CD4-positive, CD25-positive, alpha-beta regulatory T cell (primary cell): ENCODE measurements at regions not wholly inside any gene's neighbourhood (a gene's known extent, or its start where the extent isn't known, plus 50 kb on each side); places are given as distances from the start of the nearest gene placed in this dataset.
"Not testable (repeated sequence)": the region's sequence is repeated elsewhere in the genome, so short reads cannot be mapped to it uniquely, and the experiment has no call there.

Experiments
- ATAC-seq, 2 donors: fragments of 150-1000 bp; cut with Tn5 transposase; one replicate each; pipeline ENCODE4 v1.10.0; 2021; ENCODE audit warnings: low read depth in 2 of 2, moderate number of reproducible peaks in 2 of 2, moderate library complexity in 1 of 2
- DNase-seq, 3 donors: peaks; one replicate each; pipeline versions ENCODE4 v3.0.0 to v3.0.0-alpha.2; 2012 to 2022; ENCODE audit warnings: mixed read lengths in 1 of 3
- H3K27ac ChIP-seq: one replicate; pipeline ENCODE4 v1.7.0; 2013; ENCODE audit warnings: mild to moderate bottlenecking, low read length; ENCODE audit not compliant: insufficient read depth, poor library complexity, severe bottlenecking
- H3K27me3 ChIP-seq: one replicate; pipeline ENCODE4 v1.7.0; 2013; ENCODE audit warnings: low read length; ENCODE audit not compliant: control insufficient read depth, insufficient read depth
- H3K36me3 ChIP-seq: one replicate; pipeline ENCODE4 v1.7.0; 2013; ENCODE audit warnings: mild to moderate bottlenecking, low read length, moderate library complexity; ENCODE audit not compliant: control insufficient read depth, insufficient read depth
- H3K4me1 ChIP-seq: 2 replicates; pipeline ENCODE4 v1.7.0; 2013; ENCODE audit warnings: mild to moderate bottlenecking, low read length; ENCODE audit not compliant: insufficient read depth, control insufficient read depth, poor library complexity, severe bottlenecking
- H3K4me3 ChIP-seq: one replicate; pipeline ENCODE4 v1.7.0; 2013; ENCODE audit warnings: low read depth, mild to moderate bottlenecking, low read length, moderate library complexity
- H3K9me3 ChIP-seq, 2 experiments: 1 replicate in 1 of 2; 2 replicates in 1 of 2; pipeline ENCODE4 v1.7.0; 2013; ENCODE audit warnings: low read length in 2 of 2, mild to moderate bottlenecking in 1 of 2, moderate library complexity in 1 of 2; ENCODE audit not compliant: control insufficient read depth in 2 of 2
- H3K27ac Mint-ChIP-seq, 3 donors: one replicate each; pipeline ENCODE4 v1.8.0; 2020 to 2022; ENCODE audit warnings: mild to moderate bottlenecking in 3 of 3, mixed read lengths in 3 of 3, moderate library complexity in 2 of 3
- H3K27me3 Mint-ChIP-seq: one replicate; pipeline ENCODE4 v1.8.0; 2022; ENCODE audit warnings: mild to moderate bottlenecking, mixed read lengths
- H3K36me3 Mint-ChIP-seq: one replicate; pipeline ENCODE4 v1.8.0; 2020; ENCODE audit warnings: mixed read lengths
- H3K4me1 Mint-ChIP-seq, 4 donors: one replicate each; pipeline ENCODE4 v1.8.0; 2020 to 2022; ENCODE audit warnings: mixed read lengths in 4 of 4, mild to moderate bottlenecking in 1 of 4
- H3K4me3 Mint-ChIP-seq, 4 donors: one replicate each; pipeline ENCODE4 v1.8.0; 2020 to 2022; ENCODE audit warnings: mild to moderate bottlenecking in 4 of 4, mixed read lengths in 4 of 4, moderate library complexity in 3 of 4
- H3K9me3 Mint-ChIP-seq, 7 donors: one replicate each; pipeline ENCODE4 v1.8.0; 2020 to 2022; ENCODE audit warnings: mixed read lengths in 7 of 7, mild to moderate bottlenecking in 3 of 7, moderate library complexity in 2 of 7

DNA sequence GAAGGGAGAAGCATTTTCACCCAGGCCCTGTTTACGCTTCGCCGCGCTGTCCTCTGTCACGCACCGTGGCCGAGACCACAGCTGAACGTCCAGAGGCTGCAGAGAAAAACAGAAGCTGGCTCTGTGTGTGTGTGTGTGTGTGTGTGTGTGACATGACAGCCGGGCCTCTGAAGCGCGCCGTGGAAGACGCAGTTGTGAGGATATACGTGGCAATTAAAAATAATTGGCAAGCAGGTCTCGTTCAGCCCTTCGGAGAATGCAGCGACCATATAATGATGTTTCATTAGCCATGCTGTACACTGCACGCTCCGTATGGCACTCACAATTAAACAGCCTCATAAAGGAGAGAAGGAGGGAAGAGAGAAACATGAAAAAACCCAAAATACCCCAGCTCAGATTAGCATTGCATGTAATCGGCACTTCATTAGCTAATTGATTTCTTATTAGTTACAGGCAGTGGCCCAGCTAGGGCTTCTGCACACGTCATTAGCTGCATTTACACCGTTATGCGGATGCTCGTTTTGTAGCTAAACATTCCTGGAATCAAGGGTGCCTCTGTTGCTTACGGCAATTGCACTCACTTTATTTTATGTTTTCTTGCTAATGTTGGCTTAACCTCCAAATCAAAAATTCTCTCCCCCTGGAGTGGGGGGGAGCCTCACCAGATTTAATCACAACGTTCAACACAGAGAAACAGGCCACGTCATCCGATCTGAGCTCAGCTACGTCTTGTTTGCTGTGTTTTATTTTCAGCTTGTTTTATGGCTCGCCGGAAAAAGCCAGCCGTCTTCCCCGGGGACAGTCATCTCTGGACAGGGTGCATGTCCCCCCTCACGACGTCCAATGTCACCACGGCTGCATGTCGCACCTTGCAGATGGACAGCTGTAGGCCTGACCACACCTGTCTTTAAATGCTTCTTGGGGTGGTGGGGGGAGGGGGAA is 74.6 kb upstream of the SHOX start:
- ATAC-seq, result no peak
- Histone ChIP-seq H3K4me3 (no peak overlapping the region), H3K4me1 (no peaks in the 10 kb centered on the region), H3K27ac (no peak overlapping the region), H3K36me3 (no peaks in the 10 kb centered on the region), H3K9me3 (peaks cover 0 to 3% of the 10 kb centered on the region in 2 experiments), H3K27me3 (no peaks in the 10 kb centered on the region)
- Mint-ChIP-seq H3K4me3 (no peak overlapping the region), H3K27me3 (no peaks in the 10 kb centered on the region), H3K27ac (no peak overlapping the region), H3K9me3 (peaks cover 0 to 11% (median 5%) of the 10 kb centered on the region in 7 donors), H3K36me3 (no peaks in the 10 kb centered on the region), H3K4me1 (peaks cover 0 to 5% (median 0%) of the 10 kb centered on the region in 4 donors)
- no peak for DNase-seq

DNA sequence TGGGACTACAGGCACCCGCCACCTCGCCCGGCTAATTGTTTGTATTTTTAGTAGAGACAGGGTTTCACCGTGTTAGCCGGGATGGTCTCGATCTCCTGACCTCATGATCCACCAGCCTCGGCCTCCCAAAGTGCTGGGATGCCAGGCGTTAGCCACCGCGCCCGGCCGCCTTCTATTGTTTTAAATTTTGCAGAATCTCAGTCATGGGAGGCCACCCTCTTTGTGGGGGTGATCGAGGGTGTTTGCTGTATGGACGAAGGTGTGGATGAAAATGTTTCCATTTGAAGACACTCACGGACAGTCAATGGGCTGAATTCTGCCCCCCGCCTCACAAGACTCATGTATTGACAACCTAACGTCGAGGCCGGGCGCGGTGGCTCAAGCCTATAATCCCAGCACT is 73.0 kb upstream of the SHOX start:
- Mint-ChIP-seq H3K4me1 (peaks cover 0 to 12% (median 0%) of the 10 kb centered on the region in 4 donors), H3K9me3 (peaks cover 0 to 13% (median 4%) of the 10 kb centered on the region in 7 donors)
- H3K27me3 ChIP-seq, H3K27ac ChIP-seq, H3K9me3 ChIP-seq, H3K36me3 Mint-ChIP-seq, ATAC-seq, H3K4me3 Mint-ChIP-seq, H3K27ac Mint-ChIP-seq, H3K4me1 ChIP-seq, H3K27me3 Mint-ChIP-seq, H3K4me3 ChIP-seq, H3K36me3 ChIP-seq, DNase-seq: not testable (repeated sequence)

DNA sequence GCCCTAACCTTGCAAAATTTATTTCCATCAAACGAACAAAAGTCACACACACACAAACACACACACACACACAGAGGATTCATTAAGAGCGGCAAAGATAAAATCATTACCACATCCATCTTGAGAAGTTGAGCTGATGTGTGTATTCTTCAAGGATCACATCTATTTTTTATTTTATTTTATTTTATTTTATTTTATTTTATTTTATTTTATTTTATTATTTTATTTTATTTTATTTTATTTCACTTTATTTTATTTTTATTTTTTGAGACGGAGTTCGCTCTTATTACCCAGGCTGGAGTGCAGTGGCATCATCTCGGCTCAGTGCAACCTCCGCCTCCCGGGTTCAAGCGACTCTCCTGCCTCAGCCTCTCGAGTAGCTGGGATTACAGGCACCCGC is 71.3 kb upstream of the SHOX start:
- H3K27ac Mint-ChIP-seq, H3K27ac ChIP-seq, H3K4me3 Mint-ChIP-seq, H3K27me3 Mint-ChIP-seq, H3K4me3 ChIP-seq, DNase-seq, H3K36me3 Mint-ChIP-seq, H3K9me3 ChIP-seq, H3K36me3 ChIP-seq, ATAC-seq, H3K27me3 ChIP-seq, H3K4me1 ChIP-seq: not testable (repeated sequence)
- peaks cover 0 to 13% (median 4%) of the 10 kb centered on the region in 7 donors for H3K9me3 Mint-ChIP-seq
- H3K4me1 Mint-ChIP-seq, result peaks cover 0 to 12% (median 0%) of the 10 kb centered on the region in 4 donors

GRCh38 chrX:567891-568290 is 62.7 kb upstream of the SHOX start:
- H3K27me3 Mint-ChIP-seq, result no peaks in the 10 kb centered on the region
- Histone ChIP-seq H3K27ac (no peak overlapping the region), H3K9me3 (no peaks in the 10 kb centered on the region), H3K4me3 (no peak overlapping the region), H3K27me3 (no peaks in the 10 kb centered on the region), H3K36me3 (no peaks in the 10 kb centered on the region), H3K4me1 (no peaks in the 10 kb centered on the region)
- no peaks in the 10 kb centered on the region for H3K36me3 Mint-ChIP-seq
- H3K9me3 Mint-ChIP-seq, result peaks cover 0 to 20% (median 8%) of the 10 kb centered on the region in 7 donors
- no peak for ATAC-seq
- H3K27ac Mint-ChIP-seq, result no peak overlapping the region
- H3K4me3 Mint-ChIP-seq, result peak overlapping the region in 1 of 4 donors; percentile 49
- no peak for DNase-seq
- H3K4me1 Mint-ChIP-seq, result no peaks in the 10 kb centered on the region

- DNase-seq (peak in 1 of 3 donors; percentile 8), ATAC-seq (no peak)
- H3K36me3 ChIP-seq, result no peaks in the 10 kb centered on the region
- Mint-ChIP-seq H3K4me1 (no peaks in the 10 kb centered on the region), H3K36me3 (no peaks in the 10 kb centered on the region), H3K4me3 (no peak overlapping the region), H3K27me3 (no peaks in the 10 kb centered on the region), H3K9me3 (peaks cover 0 to 20% (median 8%) of the 10 kb centered on the region in 7 donors), H3K27ac (no peak overlapping the region)
- H3K27me3 ChIP-seq, result no peaks in the 10 kb centered on the region
- H3K4me3 ChIP-seq, result no peak overlapping the region
- no peak overlapping the region for H3K27ac ChIP-seq
- H3K9me3 ChIP-seq, result no peaks in the 10 kb centered on the region
- H3K4me1 ChIP-seq, result no peaks in the 10 kb centered on the region
These were observed 62.3 kb upstream of the SHOX start for GRCh38 chrX:568311-568710.

GRCh38 chrX:572538-573124 is 58.0 kb upstream of the SHOX start:
- H3K27me3 Mint-ChIP-seq, result no peaks in the 10 kb centered on the region
- H3K9me3 ChIP-seq, result peaks cover 4% of the 10 kb centered on the region in 2 experiments
- H3K27ac ChIP-seq, result no peak overlapping the region
- DNase-seq, result peak in 1 of 3 donors; percentile 25
- no peaks in the 10 kb centered on the region for H3K4me1 ChIP-seq
- H3K4me3 ChIP-seq, result no peak overlapping the region
- H3K36me3 Mint-ChIP-seq, result no peaks in the 10 kb centered on the region
- no peak overlapping the region for H3K27ac Mint-ChIP-seq
- ATAC-seq, result no peak
- no peaks in the 10 kb centered on the region for H3K36me3 ChIP-seq
- no peaks in the 10 kb centered on the region for H3K4me1 Mint-ChIP-seq
- peaks cover 2 to 8% (median 5%) of the 10 kb centered on the region in 7 donors for H3K9me3 Mint-ChIP-seq
- H3K4me3 Mint-ChIP-seq, result no peak overlapping the region
- H3K27me3 ChIP-seq, result no peaks in the 10 kb centered on the region

DNA sequence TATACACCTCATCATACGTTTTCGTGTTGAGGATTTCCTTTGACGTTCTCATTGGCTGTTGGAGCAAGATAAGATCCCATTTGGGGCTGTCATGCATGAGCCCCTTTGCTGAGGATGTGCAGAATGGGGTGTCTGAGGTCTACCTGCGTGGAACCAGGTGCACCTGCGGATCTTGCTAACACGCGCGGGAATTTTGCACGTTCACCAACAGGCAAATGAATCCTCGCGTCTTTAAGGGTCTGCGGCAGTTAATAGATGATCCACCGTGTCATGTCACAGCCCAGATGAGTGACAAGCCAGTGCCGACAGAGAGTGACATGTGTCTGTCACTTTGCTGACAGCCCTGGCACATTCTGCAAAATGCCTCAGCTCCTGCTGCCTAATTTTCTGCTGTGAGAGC is 56.3 kb upstream of the SHOX start:
- Mint-ChIP-seq H3K36me3 (no peaks in the 10 kb centered on the region), H3K4me3 (peak overlapping the region in 1 of 4 donors; percentile 18), H3K4me1 (no peaks in the 10 kb centered on the region), H3K27ac (no peak overlapping the region), H3K27me3 (no peaks in the 10 kb centered on the region), H3K9me3 (peaks cover 4 to 14% (median 7%) of the 10 kb centered on the region in 7 donors)
- no peaks in the 10 kb centered on the region for H3K27me3 ChIP-seq
- DNase-seq, result peak in 1 of 3 donors; percentile 32
- H3K4me1 ChIP-seq, result no peaks in the 10 kb centered on the region
- no peak overlapping the region for H3K27ac ChIP-seq
- H3K4me3 ChIP-seq, result no peak overlapping the region
- H3K36me3 ChIP-seq, result no peaks in the 10 kb centered on the region
- peaks cover 4% of the 10 kb centered on the region in 2 experiments for H3K9me3 ChIP-seq
- no peak for ATAC-seq
